Nucleus accumbens (tissue), 56 donors: ENCODE measurements at regions not wholly inside any gene's neighbourhood (a gene's known extent, or its start where the extent isn't known, plus 50 kb on each side); places are given as distances from the start of the nearest gene placed in this dataset.
"Not testable (repeated sequence)": the region's sequence is repeated elsewhere in the genome, so short reads cannot be mapped to it uniquely, and the experiment has no call there.

Experiments
- DNase-seq, 56 donors: peaks; one replicate each; lab custom pipeline; 2025; lab: John Stamatoyannopoulos, UW

DNA sequence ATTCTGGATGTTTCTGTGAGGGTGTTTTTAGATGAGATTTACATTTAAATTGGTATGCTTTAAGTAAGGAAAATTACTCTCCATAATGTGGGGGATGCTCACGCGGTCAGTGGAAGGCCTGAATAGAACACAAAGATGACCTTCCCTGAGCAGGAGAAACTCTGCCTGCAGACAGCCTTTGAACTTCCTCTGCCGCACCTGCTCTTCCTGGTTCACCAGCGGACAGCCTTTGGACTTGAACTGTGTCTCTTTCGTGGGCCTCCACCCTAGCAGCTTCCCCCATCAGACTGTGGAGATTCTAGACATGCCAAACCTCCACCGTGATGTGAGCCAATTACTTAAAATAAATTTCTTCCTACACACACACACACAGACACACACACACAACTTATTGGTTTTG is 210.7 kb downstream of the EFCAB11 start:
- DNase-seq, result no peak

DNA sequence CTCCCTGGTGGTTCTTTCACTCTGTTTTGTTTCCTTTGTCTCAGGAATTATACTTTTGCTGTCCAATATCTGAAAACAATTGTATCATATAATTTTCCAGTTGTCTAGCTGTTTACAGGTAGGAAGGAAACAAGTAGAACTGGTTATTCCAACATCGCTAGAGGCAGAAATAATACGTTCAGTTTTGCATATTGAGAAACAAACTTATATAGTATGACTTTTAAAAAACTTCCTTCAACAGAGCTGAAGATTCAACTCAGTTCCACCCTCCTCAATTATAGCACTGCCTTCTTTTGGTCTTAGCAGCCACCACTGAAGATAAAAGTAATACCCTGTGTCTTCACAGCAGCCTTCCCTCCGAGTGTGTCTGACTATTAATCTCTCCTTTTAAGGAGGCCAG is 214.3 kb downstream of the EFCAB11 start:
- DNase-seq, result no peak

DNA sequence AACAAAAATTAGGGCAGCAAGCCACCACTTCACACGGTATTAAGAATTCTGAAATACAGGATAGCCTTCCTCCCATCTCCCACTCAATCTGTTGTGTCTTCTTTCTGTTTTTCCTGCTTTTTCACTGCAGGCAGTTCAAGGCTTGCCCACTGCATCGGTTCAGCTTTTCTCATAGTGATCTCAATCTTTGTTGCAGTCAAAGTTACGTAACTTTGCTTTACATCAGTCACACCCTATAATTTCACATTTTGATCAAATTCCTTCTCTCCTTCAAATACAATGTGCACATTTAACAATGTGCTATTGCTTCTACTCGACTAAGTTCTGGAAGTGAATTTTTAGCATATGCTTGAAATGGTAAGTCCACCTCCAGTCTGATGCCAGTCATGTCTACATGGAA is 217.6 kb downstream of the EFCAB11 start:
- no peak for DNase-seq

GRCh38 chr14:89731396-89731933 is 223.1 kb downstream of the EFCAB11 start:
- no peak for DNase-seq

GRCh38 chr14:89730687-89731086 is 223.8 kb downstream of the EFCAB11 start:
- peak in 4 of 56 donors; percentile 1 to 6 (median 4) for DNase-seq

GRCh38 chr14:89728964-89729363 is 225.6 kb downstream of the EFCAB11 start:
- no peak for DNase-seq

DNA sequence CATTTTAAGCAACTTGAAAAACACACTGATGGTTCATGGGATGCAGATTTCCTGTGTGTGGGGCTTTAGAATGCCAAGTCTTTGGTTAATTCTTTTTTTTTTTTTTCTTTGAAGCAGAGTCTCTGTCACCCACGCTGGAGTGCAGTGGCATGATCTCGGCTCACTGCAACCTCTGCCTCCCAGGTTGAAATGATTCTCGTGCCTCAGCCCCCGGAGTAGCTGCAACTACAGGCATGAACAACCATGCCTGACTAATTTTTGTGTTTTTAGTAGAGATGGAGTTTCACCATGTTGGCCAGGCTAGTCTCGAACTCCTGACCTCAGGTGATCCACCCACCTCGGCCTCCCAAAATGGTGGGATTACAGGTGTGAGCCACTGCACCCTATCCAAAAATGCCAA is 228.3 kb downstream of the EFCAB11 start:
- DNase-seq, result not testable (repeated sequence)

- DNase-seq, result no peak
These were observed 229.9 kb downstream of the EFCAB11 start for GRCh38 chr14:89724628-89724960.

DNA sequence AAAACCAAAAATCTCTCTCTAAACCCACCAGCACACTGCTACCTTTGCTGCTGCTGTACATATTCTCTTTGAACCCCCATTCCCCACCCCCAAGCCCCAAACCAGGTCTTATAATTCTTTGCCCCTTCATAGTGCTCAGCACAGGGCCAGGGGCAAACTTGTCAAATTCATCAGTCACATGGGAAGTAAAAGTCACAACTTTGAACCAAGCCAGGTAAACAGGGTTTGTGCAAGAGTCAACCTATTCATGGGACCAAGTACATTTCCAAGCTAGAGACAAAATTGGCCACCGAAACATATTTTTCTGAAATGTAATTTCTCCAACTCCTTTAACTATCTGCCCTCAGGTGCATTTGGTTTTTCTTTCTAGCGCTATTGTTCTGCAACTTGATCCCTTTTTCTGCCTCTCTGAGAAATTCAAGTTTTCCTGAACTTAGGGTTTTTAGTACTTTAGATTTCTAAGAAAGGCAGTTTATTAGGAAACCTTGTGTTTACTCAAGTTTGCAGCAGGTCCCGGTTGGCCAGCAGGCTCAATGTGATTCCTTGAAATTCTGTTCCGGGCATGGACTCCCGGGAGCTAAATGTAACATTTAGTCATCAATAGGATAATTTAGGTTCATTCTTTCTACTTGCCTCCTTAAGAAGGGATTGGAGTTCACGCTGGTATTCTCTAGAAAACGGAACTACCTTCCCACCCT is 230.5 kb downstream of the EFCAB11 start:
- no peak for DNase-seq

DNA sequence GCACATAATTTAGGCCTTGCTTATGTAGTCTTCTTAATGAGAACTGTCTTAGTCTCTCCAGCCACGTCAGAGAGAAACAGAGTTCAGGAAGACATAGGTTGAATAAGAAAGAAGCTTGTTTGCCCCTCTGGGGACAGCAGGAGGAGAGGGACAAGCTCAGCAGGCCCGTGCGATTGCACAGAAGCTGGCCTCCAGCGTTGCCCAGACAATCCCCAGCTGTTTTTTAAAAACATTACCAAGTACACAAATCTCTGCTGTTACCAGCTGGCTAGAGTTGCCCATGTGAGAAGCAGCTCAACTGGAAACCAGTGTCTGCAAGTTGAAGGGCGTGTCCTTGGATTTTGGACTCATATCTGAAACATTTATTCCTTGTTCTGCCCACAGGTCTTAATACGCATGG is 232.6 kb downstream of the EFCAB11 start:
- no peak for DNase-seq

GRCh38 chr14:89720741-89721729 is 233.5 kb downstream of the EFCAB11 start:
- DNase-seq, result peak in 21 of 56 donors; percentile 2 to 43 (median 11)

DNA sequence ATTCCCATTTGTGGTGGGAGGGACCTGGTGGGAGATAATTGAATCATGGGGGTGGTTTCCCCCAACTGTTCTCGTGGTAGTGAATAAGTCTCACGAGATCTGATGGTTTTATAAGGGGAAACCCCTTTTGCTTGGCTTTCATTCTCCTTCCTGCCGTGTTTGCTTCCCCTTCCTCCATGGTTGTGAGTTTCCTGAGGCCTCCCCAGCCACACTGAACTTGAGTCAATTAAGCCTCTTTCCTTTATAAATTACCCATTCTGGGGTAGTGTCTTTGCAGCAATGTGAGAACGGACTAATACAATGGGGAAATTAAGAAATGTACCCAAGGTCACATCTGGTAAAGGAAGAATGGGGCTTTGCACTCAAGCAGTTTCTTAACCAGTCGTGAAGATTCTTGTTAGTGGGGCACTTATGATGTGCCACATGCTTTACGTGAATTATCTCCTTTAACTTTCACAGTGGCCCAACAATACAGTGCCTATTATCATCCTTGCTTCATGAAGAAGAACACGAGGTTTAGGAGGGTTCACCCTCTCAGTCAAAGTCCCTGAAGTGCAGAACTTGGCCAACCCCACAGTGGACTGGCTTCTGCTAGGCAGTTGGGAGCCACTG is 234.3 kb downstream of the EFCAB11 start:
- DNase-seq, result no peak

DNA sequence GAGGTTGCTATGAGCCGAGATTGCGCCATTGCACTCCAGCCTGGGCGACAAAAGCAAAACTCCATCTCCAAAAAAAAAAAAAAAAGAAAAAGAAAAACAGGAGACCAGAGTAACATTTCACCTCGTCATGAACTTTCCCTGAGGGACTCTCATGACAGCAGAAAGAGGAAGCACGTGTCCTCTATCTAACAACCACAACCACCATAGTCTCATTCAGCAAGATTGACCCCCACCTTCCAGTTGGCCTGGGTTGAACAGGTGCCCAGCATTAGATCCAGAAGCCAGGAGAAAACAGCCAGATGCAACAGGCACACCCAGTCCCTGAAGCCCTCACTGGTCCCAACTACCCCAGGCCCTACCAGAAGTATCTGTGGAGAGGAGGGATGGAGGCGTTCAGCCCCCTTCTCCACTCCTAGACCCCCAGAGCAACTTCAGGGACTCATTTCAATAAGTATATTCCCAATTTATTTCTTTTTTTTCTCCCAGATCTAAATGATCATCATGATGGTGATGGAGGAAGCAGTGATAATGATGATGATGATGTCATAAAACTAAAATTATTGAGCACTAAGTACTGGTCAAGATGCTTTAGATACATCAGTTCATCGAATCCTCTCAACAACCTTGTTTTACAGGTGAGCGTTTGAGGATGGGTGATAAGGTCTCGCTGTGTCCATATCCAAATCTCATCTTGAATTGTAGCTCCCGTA is 235.0 kb downstream of the EFCAB11 start:
- DNase-seq, result no peak

DNA sequence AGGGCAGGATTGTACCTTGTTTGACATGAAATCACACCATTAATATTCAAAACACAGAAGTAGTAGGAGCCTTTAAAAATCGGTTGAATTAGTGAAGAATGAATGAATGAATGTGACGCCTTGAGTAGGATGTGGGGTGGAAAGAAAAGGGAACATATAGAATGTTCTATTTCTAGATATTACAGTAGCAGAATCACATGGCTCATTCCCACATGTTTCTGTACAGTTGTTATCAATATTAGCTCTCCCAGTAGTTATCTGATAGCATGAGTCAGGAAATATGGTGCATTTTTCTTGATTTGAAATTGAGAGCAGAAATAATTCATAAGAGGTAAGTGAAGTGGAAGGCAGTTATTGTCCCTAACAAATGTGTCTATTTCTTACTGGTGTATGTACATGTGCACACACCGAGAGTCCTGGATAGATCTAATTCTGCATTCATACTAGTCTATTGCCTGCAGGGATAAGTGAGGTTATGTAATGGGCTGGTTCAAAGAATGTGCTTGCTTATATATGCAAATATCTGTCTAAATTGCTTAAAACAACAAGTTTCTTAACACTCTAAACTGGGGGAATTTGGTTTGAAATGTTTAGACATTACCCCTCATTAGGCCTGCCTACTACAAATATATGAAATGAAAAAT is 245.4 kb downstream of the EFCAB11 start:
- no peak for DNase-seq

GRCh38 chr14:89707086-89707485 is 247.4 kb downstream of the EFCAB11 start:
- DNase-seq, result no peak

DNA sequence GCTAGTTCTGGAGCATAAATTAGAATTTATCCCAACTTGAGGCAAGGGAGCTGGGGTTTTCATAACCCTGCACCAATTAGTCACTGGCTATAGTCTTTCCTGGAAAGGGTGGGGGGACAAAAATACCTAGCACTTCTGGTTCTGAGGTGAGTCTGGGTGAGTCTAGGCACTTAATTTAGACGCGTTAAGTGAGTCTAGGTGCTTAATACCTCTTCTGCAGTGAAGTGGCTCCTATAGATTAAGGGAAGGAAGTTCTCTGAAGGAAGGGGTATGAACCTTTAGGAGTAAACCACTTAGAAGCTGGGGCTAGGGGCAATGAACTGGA is 251.7 kb downstream of the EFCAB11 start:
- no peak for DNase-seq

DNA sequence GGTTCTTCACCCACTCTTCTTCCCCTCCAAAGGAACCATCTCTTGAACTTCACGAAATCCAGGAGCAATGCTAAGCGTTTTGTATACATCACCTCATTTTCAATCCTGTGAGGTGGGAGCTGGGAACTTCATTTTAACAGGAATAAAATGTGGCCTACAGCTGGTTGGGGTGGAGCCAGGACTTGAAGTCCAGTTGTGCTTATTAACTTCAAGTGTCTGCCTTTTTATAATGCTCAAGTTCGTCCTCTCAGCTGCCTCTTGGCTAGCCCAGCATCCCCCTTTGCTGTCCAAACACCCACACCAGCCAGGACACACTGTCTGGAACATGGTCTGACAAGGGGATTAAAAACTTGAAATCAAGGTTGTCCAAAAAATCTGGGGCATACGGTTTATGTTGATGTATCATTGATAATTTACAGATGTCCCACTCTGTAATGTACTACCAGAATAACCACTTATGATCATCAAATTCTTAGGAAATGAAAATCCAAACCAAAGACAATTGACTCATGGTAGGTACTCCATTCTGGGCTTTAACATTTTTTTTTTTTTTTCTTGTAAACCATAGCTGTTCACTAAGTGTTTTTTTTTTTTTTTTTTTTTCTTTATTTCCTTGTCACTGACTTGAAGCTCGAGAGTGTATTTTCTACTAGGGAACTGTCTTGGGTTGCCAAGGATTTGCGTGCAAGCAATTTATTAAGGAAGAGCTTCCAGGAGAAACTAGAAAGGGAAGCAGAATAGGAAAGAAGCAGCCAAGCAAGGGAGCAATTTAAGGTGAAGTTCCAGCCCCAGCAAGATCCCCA is 252.3 kb downstream of the EFCAB11 start:
- DNase-seq, result peak in 12 of 56 donors; percentile 5 to 48 (median 16)

GRCh38 chr14:89701211-89702043 is 253.1 kb downstream of the EFCAB11 start:
- DNase-seq, result peak in 55 of 56 donors; percentile 6 to 85 (median 64)
